ENCODE measurements at regions not wholly inside any gene's neighbourhood (a gene's known extent, or its start where the extent isn't known, plus 50 kb on each side); places are given as distances from the start of the nearest gene placed in this dataset.
"Not testable (repeated sequence)": the region's sequence is repeated elsewhere in the genome, so short reads cannot be mapped to it uniquely, and the experiment has no call there.

- no peaks in the 10 kb centered on the region for H4K20me1 ChIP-seq (ENCODE audit: low read length)
- POLR2A ChIA-PET (ENCODE audit: unreplicated experiment), result no interaction called here
- H2AFZ ChIP-seq (ENCODE audit: low read length), result no peak overlapping the region
- no peak for TF ChIP-seq CTCF (conservative IDR thresholded peaks at IDR 0.05; ENCODE audit: low read depth, low read length)
- TF ChIP-seq EZH2phosphoT487 (IDR thresholded peaks at IDR 0.05; ENCODE audit: borderline replicate concordance, low read length), result no peak
- TF ChIP-seq EZH2 (IDR thresholded peaks at IDR 0.05; ENCODE audit: low read length, unreplicated experiment), result no peak
- H3K9ac ChIP-seq (ENCODE audit: low read length), result no peak overlapping the region
- H3K9me2 ChIP-seq (replicated peaks; ENCODE audit: low read length), result no peaks in the 10 kb centered on the region
- BruUV-seq (replicated peaks), result no TSS peak
- H3K4me2 ChIP-seq (ENCODE audit: low read length), result no peak overlapping the region
- H3K27ac ChIP-seq (ENCODE audit: low read length), result no peak overlapping the region
- H3K4me3 ChIP-seq (ENCODE audit: low read length), result no peak overlapping the region
- ATAC-seq (no peak), DNase-seq (no peak)
- H3K4me1 ChIP-seq (ENCODE audit: insufficient read depth, low read length), result no peaks in the 10 kb centered on the region
- H3K27me3 ChIP-seq (ENCODE audit: low read length), result no peaks in the 10 kb centered on the region
- no peaks in the 10 kb centered on the region for H3K9me3 ChIP-seq (ENCODE audit: low read length)
- H3K79me2 ChIP-seq (ENCODE audit: low read length), result no peaks in the 10 kb centered on the region
- intact Hi-C loops (cut with micrococcal nuclease), result no loop called here
- H3F3A ChIP-seq (ENCODE audit: low read length, unreplicated experiment), result no peaks in the 10 kb centered on the region
- no peaks in the 10 kb centered on the region for H3K36me3 ChIP-seq (ENCODE audit: low read depth, low read length)
- CTCF ChIA-PET, result no interaction called here
These were observed 65.3 kb upstream of the LRFN5 start for GRCh38 chr14:41541333-41541732.

GRCh38 chr14:41532255-41532654 lies 74.4 kb upstream of the LRFN5 start:
- Histone ChIP-seq H3K27ac (ENCODE audit: low read length) (no peak overlapping the region), H3K9ac (ENCODE audit: low read length) (no peak overlapping the region), H3K79me2 (ENCODE audit: low read length) (no peaks in the 10 kb centered on the region), H3K9me2 (replicated peaks; ENCODE audit: low read length) (no peaks in the 10 kb centered on the region), H3K4me3 (ENCODE audit: low read length) (no peak overlapping the region), H4K20me1 (ENCODE audit: low read length) (no peaks in the 10 kb centered on the region), H3K27me3 (ENCODE audit: low read length) (no peaks in the 10 kb centered on the region), H3K4me2 (ENCODE audit: low read length) (no peak overlapping the region), H3K4me1 (ENCODE audit: insufficient read depth, low read length) (no peaks in the 10 kb centered on the region), H3F3A (ENCODE audit: low read length, unreplicated experiment) (no peaks in the 10 kb centered on the region), H3K9me3 (ENCODE audit: low read length) (peaks cover 3% of the 10 kb centered on the region; the same call in 1 of the 2 replicates), H2AFZ (ENCODE audit: low read length) (no peak overlapping the region), H3K36me3 (ENCODE audit: low read depth, low read length) (no peaks in the 10 kb centered on the region)
- POLR2A ChIA-PET (ENCODE audit: unreplicated experiment), result no interaction called here
- no TSS peak for BruUV-seq (replicated peaks)
- CTCF ChIA-PET, result no interaction called here
- DNase-seq, result no peak
- no peak for ATAC-seq
- no peak for TF ChIP-seq EZH2phosphoT487 (IDR thresholded peaks at IDR 0.05; ENCODE audit: borderline replicate concordance, low read length)
- no peak for TF ChIP-seq CTCF (conservative IDR thresholded peaks at IDR 0.05; ENCODE audit: low read depth, low read length)
- TF ChIP-seq EZH2 (IDR thresholded peaks at IDR 0.05; ENCODE audit: low read length, unreplicated experiment), result no peak
- intact Hi-C loops (cut with micrococcal nuclease), result no loop called here

GRCh38 chr14:41521891-41522290 lies 84.8 kb upstream of the LRFN5 start:
- no peaks in the 10 kb centered on the region for H3K36me3 ChIP-seq (ENCODE audit: low read depth, low read length)
- peak overlapping the region; percentile 41; the same call in 1 of the 2 replicates for H3K4me2 ChIP-seq (ENCODE audit: low read length)
- TF ChIP-seq EZH2 (IDR thresholded peaks at IDR 0.05; ENCODE audit: low read length, unreplicated experiment), result no peak
- no peak for TF ChIP-seq CTCF (conservative IDR thresholded peaks at IDR 0.05; ENCODE audit: low read depth, low read length)
- TF ChIP-seq EZH2phosphoT487 (IDR thresholded peaks at IDR 0.05; ENCODE audit: borderline replicate concordance, low read length), result no peak
- POLR2A ChIA-PET (ENCODE audit: unreplicated experiment), result no interaction called here
- no peak overlapping the region for H2AFZ ChIP-seq (ENCODE audit: low read length)
- CTCF ChIA-PET, result no interaction called here
- peaks cover 14% of the 10 kb centered on the region for H3K4me1 ChIP-seq (ENCODE audit: insufficient read depth, low read length)
- no peaks in the 10 kb centered on the region for H3K9me3 ChIP-seq (ENCODE audit: low read length)
- intact Hi-C loops (cut with micrococcal nuclease), result loop anchor here (5.0 kb wide), 2 partner anchors 65 kb away; no protein-coding TSS in a partner anchor
- no peak overlapping the region for H3K4me3 ChIP-seq (ENCODE audit: low read length)
- H3K9me2 ChIP-seq (replicated peaks; ENCODE audit: low read length), result no peaks in the 10 kb centered on the region
- no peaks in the 10 kb centered on the region for H3K79me2 ChIP-seq (ENCODE audit: low read length)
- no peak overlapping the region for H3K9ac ChIP-seq (ENCODE audit: low read length)
- BruUV-seq (replicated peaks), result no TSS peak
- H3K27ac ChIP-seq (ENCODE audit: low read length), result peak overlapping the region; percentile 66
- H4K20me1 ChIP-seq (ENCODE audit: low read length), result no peaks in the 10 kb centered on the region
- H3F3A ChIP-seq (ENCODE audit: low read length, unreplicated experiment), result no peaks in the 10 kb centered on the region
- DNase-seq (peak; percentile 78), ATAC-seq (peak; percentile 92)
- no peaks in the 10 kb centered on the region for H3K27me3 ChIP-seq (ENCODE audit: low read length)

GRCh38 chr14:41518030-41518429 lies 88.6 kb upstream of the LRFN5 start:
- POLR2A ChIA-PET (ENCODE audit: unreplicated experiment); H3K4me3 ChIP-seq (ENCODE audit: low read length); H3K4me1 ChIP-seq (ENCODE audit: insufficient read depth, low read length); H3K9me3 ChIP-seq (ENCODE audit: low read length); H3K9me2 ChIP-seq (replicated peaks; ENCODE audit: low read length); H3K79me2 ChIP-seq (ENCODE audit: low read length); H3K9ac ChIP-seq (ENCODE audit: low read length); intact Hi-C loops (cut with micrococcal nuclease); CTCF ChIA-PET; H3K27me3 ChIP-seq (ENCODE audit: low read length); H3K4me2 ChIP-seq (ENCODE audit: low read length); DNase-seq; ATAC-seq; H4K20me1 ChIP-seq (ENCODE audit: low read length); H3F3A ChIP-seq (ENCODE audit: low read length, unreplicated experiment); H3K36me3 ChIP-seq (ENCODE audit: low read depth, low read length); H3K27ac ChIP-seq (ENCODE audit: low read length); H2AFZ ChIP-seq (ENCODE audit: low read length): not testable (repeated sequence)
- TSS peak; percentile 88 for BruUV-seq (replicated peaks)
